HEK293 (cell line): ENCODE measurements at regions not wholly inside any gene's neighbourhood (a gene's known extent, or its start where the extent isn't known, plus 50 kb on each side); places are given as distances from the start of the nearest gene placed in this dataset.

Experiments
- CTCF ChIA-PET: fragments of 350-600 bp; formaldehyde crosslinking; extraction: SDS; loops from one replicate; lab custom pipeline; 2021; ENCODE audit warnings: antibody characterized with exemption; lab: Yijun Ruan, JAX
- POLR2A ChIA-PET: fragments of 300-600 bp; formaldehyde crosslinking; extraction: SDS; loops from one replicate; lab custom pipeline; 2020; ENCODE audit warnings: antibody characterized with exemption, inconsistent platforms; lab: Yijun Ruan, JAX
- H3K27ac ChIP-seq: fragments of 200-500 bp; sonication (Bioruptor generic); 2 replicates; pipeline ENCODE4 v1.5.1; 2014; ENCODE audit warnings: low read depth, low read length, control low read depth, inconsistent platforms; ENCODE audit errors: extremely low read depth
- H3K36me3 ChIP-seq, 2 experiments: fragments of 200-500 bp in 1 of 2; sonication (Bioruptor generic) in 1 of 2; 1 replicate in 1 of 2; 2 replicates in 1 of 2; pipeline ENCODE4 v1.5.1; 2014 to 2017; ENCODE audit warnings: inconsistent platforms in 2 of 2, low read length in 2 of 2; ENCODE audit not compliant: control insufficient read depth in 2 of 2, insufficient read depth in 1 of 2
- H3K4me1 ChIP-seq: fragments of 200-500 bp; sonication (Bioruptor generic); 2 replicates; pipeline ENCODE4 v1.5.1; 2014; ENCODE audit warnings: mild to moderate bottlenecking, low read length, inconsistent platforms; ENCODE audit not compliant: control insufficient read depth, insufficient read depth
- H3K4me3 ChIP-seq: 2 replicates; pipeline ENCODE4 v1.5.1; 2011; ENCODE audit warnings: low read depth, mild to moderate bottlenecking, control low read depth, low read length, moderate library complexity
- H3K9me3 ChIP-seq: fragments of 200-500 bp; sonication (Bioruptor generic); 2 replicates; pipeline ENCODE4 v1.5.1; 2014; ENCODE audit warnings: low read depth, low read length, inconsistent platforms; ENCODE audit not compliant: control insufficient read depth, insufficient read depth
- HOXD13 ChIP-seq: sonication (generic); formaldehyde crosslinking; IDR thresholded peaks from 2 replicates; pipeline ENCODE4 v1.8.0; 2022; ENCODE audit warnings: missing genetic modification reagents, borderline replicate concordance
- MEIS1 ChIP-seq: sonication (generic); formaldehyde crosslinking; IDR thresholded peaks from 2 replicates; pipeline ENCODE4 v1.8.1; 2022; ENCODE audit warnings: missing genetic modification reagents, mild to moderate bottlenecking, borderline replicate concordance
- OSR2 ChIP-seq: fragments of 450-650 bp; formaldehyde crosslinking; IDR thresholded peaks from 2 replicates; pipeline ENCODE4 v1.5.1; 2016; ENCODE audit warnings: missing biosample characterization, missing genetic modification characterization
- OVOL3 ChIP-seq: fragments of 450-650 bp; formaldehyde crosslinking; IDR thresholded peaks from 2 replicates; pipeline ENCODE4 v1.5.1; 2016; ENCODE audit warnings: missing biosample characterization, missing genetic modification characterization
- SETDB1 ChIP-seq: IDR thresholded peaks from one replicate; pipeline ENCODE4 v1.6.1; 2017; ENCODE audit warnings: mild to moderate bottlenecking, low read length, moderate library complexity, mixed read lengths; ENCODE audit not compliant: insufficient read length
- WT1 ChIP-seq: fragments of 450-650 bp; formaldehyde crosslinking; IDR thresholded peaks from 2 replicates; pipeline ENCODE4 v1.5.1; 2016; ENCODE audit warnings: missing biosample characterization, missing genetic modification characterization
- ZBTB1 ChIP-seq: fragments of 450-650 bp; formaldehyde crosslinking; IDR thresholded peaks from 2 replicates; pipeline ENCODE4 v1.5.1; 2016; ENCODE audit warnings: missing biosample characterization, missing genetic modification characterization
- ZBTB7A ChIP-seq: fragments of 450-650 bp; formaldehyde crosslinking; IDR thresholded peaks from 2 replicates; pipeline ENCODE4 v1.5.1; 2016; ENCODE audit warnings: low read depth, missing biosample characterization, missing genetic modification characterization
- ZNF138 ChIP-seq: fragments of 450-650 bp; formaldehyde crosslinking; IDR thresholded peaks from 2 replicates; pipeline ENCODE4 v1.5.1; 2016; ENCODE audit warnings: missing biosample characterization, missing genetic modification characterization, borderline replicate concordance
- ZNF202 ChIP-seq: fragments of 450-650 bp; formaldehyde crosslinking; IDR thresholded peaks from 2 replicates; pipeline ENCODE4 v1.5.1; 2016; ENCODE audit warnings: missing biosample characterization, missing genetic modification characterization, borderline replicate concordance
- ZNF211 ChIP-seq: fragments of 450-650 bp; formaldehyde crosslinking; IDR thresholded peaks from 2 replicates; pipeline ENCODE4 v1.5.1; 2016; ENCODE audit warnings: low read depth, missing biosample characterization, missing genetic modification characterization
- ZNF274 ChIP-seq, 2 experiments: fragments of 200-500 bp in 1 of 2; fragments of 450-650 bp in 1 of 2; sonication (Bioruptor generic) in 1 of 2; formaldehyde crosslinking in 1 of 2; IDR thresholded peaks; 2 replicates each; pipeline versions ENCODE4 v1.5.1 to v1.6.1; 2014 to 2016; ENCODE audit warnings: borderline replicate concordance in 1 of 2, inconsistent platforms in 1 of 2, low read length in 1 of 2, missing biosample characterization in 1 of 2, missing genetic modification characterization in 1 of 2
- ZNF544 ChIP-seq: fragments of 450-650 bp; formaldehyde crosslinking; IDR thresholded peaks from 2 replicates; pipeline ENCODE4 v1.5.0; 2017; ENCODE audit warnings: missing biosample characterization, missing genetic modification characterization
- ZNF660 ChIP-seq: fragments of 450-650 bp; IDR thresholded peaks from 2 replicates; pipeline ENCODE4 v1.5.1; 2018; ENCODE audit warnings: missing biosample characterization, mild to moderate bottlenecking, missing genetic modification characterization
- ZNF792 ChIP-seq: fragments of 450-650 bp; formaldehyde crosslinking; IDR thresholded peaks from 2 replicates; pipeline ENCODE4 v1.5.1; 2016; ENCODE audit warnings: missing biosample characterization, missing genetic modification characterization
- ZNF843 ChIP-seq: fragments of 450-650 bp; formaldehyde crosslinking; IDR thresholded peaks from 2 replicates; pipeline ENCODE4 v1.5.1; 2016; ENCODE audit warnings: missing biosample characterization, missing genetic modification characterization
- TF ChIP-seq, protein P1 (sequence below): fragments of 450-650 bp; formaldehyde crosslinking; IDR thresholded peaks from 2 replicates; pipeline ENCODE4 v1.5.1; 2016; ENCODE audit warnings: missing biosample characterization, missing genetic modification characterization, borderline replicate concordance
- TF ChIP-seq, protein P2 (sequence below): fragments of 450-650 bp; formaldehyde crosslinking; IDR thresholded peaks from 2 replicates; pipeline ENCODE4 v1.5.1; 2017; ENCODE audit warnings: missing biosample characterization, missing genetic modification characterization
- TF ChIP-seq, protein P3 (sequence below): fragments of 450-650 bp; formaldehyde crosslinking; IDR thresholded peaks from 2 replicates; pipeline ENCODE4 v1.5.1; 2016; ENCODE audit warnings: missing biosample characterization, missing genetic modification characterization
- TF ChIP-seq, protein P4 (sequence below): fragments of 450-650 bp; formaldehyde crosslinking; IDR thresholded peaks from 2 replicates; pipeline ENCODE4 v1.5.1; 2017; ENCODE audit warnings: missing biosample characterization, mild to moderate bottlenecking, missing genetic modification characterization, moderate library complexity

DNA sequence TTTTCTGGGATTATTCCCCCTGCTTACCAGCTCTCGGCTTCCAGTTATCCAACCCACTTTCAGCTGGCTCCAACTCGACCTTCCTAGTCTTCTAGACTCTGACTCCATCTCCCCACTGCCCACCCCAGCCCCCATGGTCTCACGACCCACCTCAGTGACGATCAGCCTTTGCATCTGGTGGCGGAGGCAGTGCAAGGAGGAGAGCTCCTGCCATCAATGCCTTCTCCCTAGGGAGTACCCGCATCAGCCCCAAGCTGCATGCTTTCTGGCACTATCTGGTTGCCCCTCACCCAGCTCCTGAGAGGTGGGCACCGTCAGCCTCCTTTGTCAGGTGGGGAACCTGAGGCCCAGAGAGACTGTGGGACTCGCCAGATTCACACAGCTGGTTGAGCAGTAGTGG, 72.6 kb upstream of the RPL38 start:
- Histone ChIP-seq H3K27ac (no peak overlapping the region), H3K4me3 (no peak overlapping the region), H3K36me3 (no peaks in the 10 kb centered on the region), H3K9me3 (no peaks in the 10 kb centered on the region), H3K4me1 (no peaks in the 10 kb centered on the region)
- TF ChIP-seq ZBTB7A (tag by site-specific recombination) (no peak), ZNF843 (no peak), ZNF544 (tag by site-specific recombination) (no peak), ZNF202 (no peak), ZNF138 (tag by site-specific recombination) (no peak), ZNF792 (no peak), ZBTB1 (tag by site-specific recombination) (no peak), MEIS1 (no peak), OVOL3 (no peak), HOXD13 (no peak), WT1 (tag by site-specific recombination) (no peak), ZNF211 (tag by site-specific recombination) (no peak)
- TF ChIP-seq, protein P1, sequence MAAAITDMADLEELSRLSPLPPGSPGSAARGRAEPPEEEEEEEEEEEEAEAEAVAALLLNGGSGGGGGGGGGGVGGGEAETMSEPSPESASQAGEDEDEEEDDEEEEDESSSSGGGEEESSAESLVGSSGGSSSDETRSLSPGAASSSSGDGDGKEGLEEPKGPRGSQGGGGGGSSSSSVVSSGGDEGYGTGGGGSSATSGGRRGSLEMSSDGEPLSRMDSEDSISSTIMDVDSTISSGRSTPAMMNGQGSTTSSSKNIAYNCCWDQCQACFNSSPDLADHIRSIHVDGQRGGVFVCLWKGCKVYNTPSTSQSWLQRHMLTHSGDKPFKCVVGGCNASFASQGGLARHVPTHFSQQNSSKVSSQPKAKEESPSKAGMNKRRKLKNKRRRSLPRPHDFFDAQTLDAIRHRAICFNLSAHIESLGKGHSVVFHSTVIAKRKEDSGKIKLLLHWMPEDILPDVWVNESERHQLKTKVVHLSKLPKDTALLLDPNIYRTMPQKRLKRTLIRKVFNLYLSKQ = no peak
- TF ChIP-seq, protein P2, sequence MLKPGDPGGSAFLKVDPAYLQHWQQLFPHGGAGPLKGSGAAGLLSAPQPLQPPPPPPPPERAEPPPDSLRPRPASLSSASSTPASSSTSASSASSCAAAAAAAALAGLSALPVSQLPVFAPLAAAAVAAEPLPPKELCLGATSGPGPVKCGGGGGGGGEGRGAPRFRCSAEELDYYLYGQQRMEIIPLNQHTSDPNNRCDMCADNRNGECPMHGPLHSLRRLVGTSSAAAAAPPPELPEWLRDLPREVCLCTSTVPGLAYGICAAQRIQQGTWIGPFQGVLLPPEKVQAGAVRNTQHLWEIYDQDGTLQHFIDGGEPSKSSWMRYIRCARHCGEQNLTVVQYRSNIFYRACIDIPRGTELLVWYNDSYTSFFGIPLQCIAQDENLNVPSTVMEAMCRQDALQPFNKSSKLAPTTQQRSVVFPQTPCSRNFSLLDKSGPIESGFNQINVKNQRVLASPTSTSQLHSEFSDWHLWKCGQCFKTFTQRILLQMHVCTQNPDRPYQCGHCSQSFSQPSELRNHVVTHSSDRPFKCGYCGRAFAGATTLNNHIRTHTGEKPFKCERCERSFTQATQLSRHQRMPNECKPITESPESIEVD (tag by site-specific recombination) = no peak
- TF ChIP-seq, protein P3, sequence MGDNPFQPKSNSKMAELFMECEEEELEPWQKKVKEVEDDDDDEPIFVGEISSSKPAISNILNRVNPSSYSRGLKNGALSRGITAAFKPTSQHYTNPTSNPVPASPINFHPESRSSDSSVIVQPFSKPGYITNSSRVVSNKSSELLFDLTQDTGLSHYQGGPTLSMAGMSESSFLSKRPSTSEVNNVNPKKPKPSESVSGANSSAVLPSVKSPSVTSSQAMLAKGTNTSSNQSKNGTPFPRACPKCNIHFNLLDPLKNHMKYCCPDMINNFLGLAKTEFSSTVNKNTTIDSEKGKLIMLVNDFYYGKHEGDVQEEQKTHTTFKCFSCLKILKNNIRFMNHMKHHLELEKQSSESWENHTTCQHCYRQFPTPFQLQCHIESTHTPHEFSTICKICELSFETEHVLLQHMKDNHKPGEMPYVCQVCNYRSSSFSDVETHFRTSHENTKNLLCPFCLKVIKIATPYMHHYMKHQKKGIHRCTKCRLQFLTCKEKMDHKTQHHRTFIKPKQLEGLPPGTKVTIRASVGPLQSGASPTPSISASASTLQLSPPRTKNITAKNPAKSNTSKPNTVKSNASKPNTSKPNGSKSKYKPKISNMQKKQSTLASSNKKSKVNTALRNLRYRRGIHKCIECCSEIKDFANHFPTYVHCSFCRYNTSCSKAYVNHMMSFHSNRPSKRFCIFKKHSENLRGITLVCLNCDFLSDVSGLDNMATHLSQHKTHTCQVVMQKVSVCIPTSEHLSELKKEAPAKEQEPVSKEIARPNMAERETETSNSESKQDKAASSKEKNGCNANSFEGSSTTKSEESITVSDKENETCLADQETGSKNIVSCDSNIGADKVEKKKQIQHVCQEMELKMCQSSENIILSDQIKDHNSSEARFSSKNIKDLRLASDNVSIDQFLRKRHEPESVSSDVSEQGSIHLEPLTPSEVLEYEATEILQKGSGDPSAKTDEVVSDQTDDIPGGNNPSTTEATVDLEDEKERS (tag by site-specific recombination) = no peak
- TF ChIP-seq, protein P4, sequence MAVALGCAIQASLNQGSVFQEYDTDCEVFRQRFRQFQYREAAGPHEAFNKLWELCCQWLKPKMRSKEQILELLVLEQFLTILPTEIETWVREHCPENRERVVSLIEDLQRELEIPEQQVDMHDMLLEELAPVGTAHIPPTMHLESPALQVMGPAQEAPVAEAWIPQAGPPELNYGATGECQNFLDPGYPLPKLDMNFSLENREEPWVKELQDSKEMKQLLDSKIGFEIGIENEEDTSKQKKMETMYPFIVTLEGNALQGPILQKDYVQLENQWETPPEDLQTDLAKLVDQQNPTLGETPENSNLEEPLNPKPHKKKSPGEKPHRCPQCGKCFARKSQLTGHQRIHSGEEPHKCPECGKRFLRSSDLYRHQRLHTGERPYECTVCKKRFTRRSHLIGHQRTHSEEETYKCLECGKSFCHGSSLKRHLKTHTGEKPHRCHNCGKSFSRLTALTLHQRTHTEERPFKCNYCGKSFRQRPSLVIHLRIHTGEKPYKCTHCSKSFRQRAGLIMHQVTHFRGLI (tag by site-specific recombination) = no peak
- ChIA-PET POLR2A (no interaction called here), CTCF (interaction anchor here (1.0 kb wide), 1 partner anchor 46 kb away, joined by 4 read pairs; no protein-coding TSS in a partner anchor)

DNA sequence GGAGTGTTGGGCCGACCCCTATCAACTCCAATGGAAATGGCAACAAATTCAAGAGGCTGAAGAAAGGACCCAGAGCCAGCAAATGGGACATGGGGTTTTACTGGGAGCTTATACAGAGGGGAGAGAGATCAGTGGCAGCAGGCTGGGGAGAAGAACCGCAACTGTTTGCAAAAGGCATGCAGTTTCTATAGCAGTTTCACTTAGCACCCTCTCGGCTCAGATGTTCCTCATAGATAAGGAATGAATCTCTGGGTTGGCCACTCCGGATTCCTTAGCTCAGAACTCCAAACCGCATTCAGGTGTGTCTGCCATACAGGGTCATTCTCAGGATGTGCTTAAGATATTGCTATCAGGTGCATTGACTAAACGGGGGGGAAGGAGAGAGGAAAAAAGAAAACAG, 71.1 kb upstream of the RPL38 start:
- ChIA-PET POLR2A (no interaction called here), CTCF (interaction anchor here (0.6 to 0.9 kb wide), 2 partner anchors 9 to 41 kb away, joined by 3 to 5 read pairs; no protein-coding TSS in a partner anchor)
- Histone ChIP-seq H3K27ac (no peak overlapping the region), H3K9me3 (no peaks in the 10 kb centered on the region), H3K36me3 (no peaks in the 10 kb centered on the region), H3K4me1 (no peaks in the 10 kb centered on the region), H3K4me3 (no peak overlapping the region)
- TF ChIP-seq SETDB1 = no peak
- no peak for TF ChIP-seq ZNF274 (IDR thresholded peaks at IDR 0.05; ENCODE audit: low read length)
- no peak for TF ChIP-seq ZNF274 (tag by site-specific recombination; IDR thresholded peaks at IDR 0.05; ENCODE audit: borderline replicate concordance)
- TF ChIP-seq ZNF660 = no peak
- TF ChIP-seq OSR2 (tag by site-specific recombination) = no peak
